Activated CD4-positive, alpha-beta memory T cell treated with anti-CD3 and anti-CD28 coated beads for 36 hours (primary cell): ENCODE measurements at regions not wholly inside any gene's neighbourhood (a gene's known extent, or its start where the extent isn't known, plus 50 kb on each side); places are given as distances from the start of the nearest gene placed in this dataset.

ENCODE experiments used
- CTCF ChIA-PET: fragments of 350-600 bp; sonication (Branson Sonifier 250); formaldehyde crosslinking; loops from one replicate; lab custom pipeline; 2021; ENCODE audit warnings: antibody characterized with exemption, inconsistent platforms; lab: Charles Lee
- POLR2A ChIA-PET: fragments of 350-600 bp; sonication (Branson Sonifier 250); formaldehyde crosslinking; loops from one replicate; lab custom pipeline; 2021; ENCODE audit warnings: antibody characterized with exemption; lab: Charles Lee
- DNase-seq: peaks from one replicate; pipeline ENCODE4 v3.0.0-alpha.2; 2020
- H3K27ac Mint-ChIP-seq: one replicate; pipeline ENCODE4 v1.8.0; 2021; ENCODE audit warnings: mixed read lengths
- H3K27me3 Mint-ChIP-seq: one replicate; pipeline ENCODE4 v1.8.0; 2021; ENCODE audit warnings: mixed read lengths
- H3K36me3 Mint-ChIP-seq: one replicate; pipeline ENCODE4 v1.8.0; 2021; ENCODE audit warnings: mixed read lengths
- H3K4me1 Mint-ChIP-seq: one replicate; pipeline ENCODE4 v1.8.0; 2021; ENCODE audit warnings: low read depth, mixed read lengths
- H3K4me3 Mint-ChIP-seq: one replicate; pipeline ENCODE4 v1.8.0; 2021; ENCODE audit warnings: mild to moderate bottlenecking, mixed read lengths
- H3K9me3 Mint-ChIP-seq: one replicate; pipeline ENCODE4 v1.8.0; 2021; ENCODE audit warnings: mixed read lengths
- intact Hi-C: fragments of 100-400 bp; cut with micrococcal nuclease; formaldehyde crosslinking; loops from one replicate; pipeline ENCODE4 v1.15.1; 2023

GRCh38 chr5:58099257-58099656 lies 360.6 kb downstream of the PLK2 start:
- no peaks in the 10 kb centered on the region for H3K4me1 Mint-ChIP-seq
- peaks cover 1% of the 10 kb centered on the region for H3K27me3 Mint-ChIP-seq
- intact Hi-C loops, result no loop called here
- ChIA-PET POLR2A (no interaction called here), CTCF (no interaction called here)
- no peak overlapping the region for H3K27ac Mint-ChIP-seq
- H3K4me3 Mint-ChIP-seq, result no peak overlapping the region
- H3K9me3 Mint-ChIP-seq, result peaks cover 6% of the 10 kb centered on the region
- DNase-seq, result no peak
- no peaks in the 10 kb centered on the region for H3K36me3 Mint-ChIP-seq

DNA sequence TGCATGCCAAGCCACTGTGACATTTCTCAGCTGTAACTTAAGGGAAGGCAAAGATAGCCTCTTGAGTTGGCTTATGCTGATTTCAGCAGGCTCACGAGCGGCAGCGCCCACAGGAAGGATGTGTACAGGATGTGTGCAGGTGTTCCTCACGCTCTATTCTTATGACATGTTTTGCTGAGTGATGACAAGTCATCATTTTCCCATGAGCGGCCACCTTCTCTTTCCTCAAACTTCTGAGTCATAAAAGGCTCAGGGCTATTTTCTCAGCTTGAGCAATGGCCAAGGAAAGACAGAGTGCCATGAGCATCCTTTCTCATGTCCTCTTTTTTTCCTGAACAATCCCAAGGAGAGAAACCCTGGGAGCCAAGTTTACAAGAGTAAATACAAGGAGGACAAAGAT lies 365.9 kb downstream of the PLK2 start:
- POLR2A ChIA-PET, result no interaction called here

DNA sequence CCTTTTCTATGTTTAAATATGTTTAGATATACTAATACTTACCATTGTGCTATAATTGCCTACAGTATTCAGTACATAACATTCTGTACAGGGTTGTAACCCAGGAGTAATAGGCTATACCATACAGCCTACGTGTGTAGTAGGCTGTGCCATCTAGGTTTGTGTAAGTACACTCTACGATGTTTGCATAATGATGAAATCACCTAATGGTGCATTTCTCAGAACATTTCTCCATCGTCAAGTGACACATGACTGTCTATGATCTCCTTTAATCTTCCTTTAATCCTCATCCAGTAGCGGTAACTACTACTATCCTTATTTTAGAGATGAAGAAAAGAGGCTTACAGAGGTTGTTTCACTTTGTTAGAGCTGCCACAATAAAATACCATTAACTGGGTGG lies 369.2 kb downstream of the PLK2 start:
- POLR2A ChIA-PET, result no interaction called here
- intact Hi-C loops, result no loop called here
- H3K27ac Mint-ChIP-seq, result no peak overlapping the region

More for the DNA sequence above, 365.9 kb downstream of the PLK2 start:
- DNase-seq, result peak; percentile 34
- peaks cover 6% of the 10 kb centered on the region for H3K9me3 Mint-ChIP-seq
- no peak overlapping the region for H3K27ac Mint-ChIP-seq
- H3K36me3 Mint-ChIP-seq, result no peaks in the 10 kb centered on the region
- CTCF ChIA-PET, result no interaction called here
- H3K27me3 Mint-ChIP-seq, result no peaks in the 10 kb centered on the region
- no peaks in the 10 kb centered on the region for H3K4me1 Mint-ChIP-seq
- intact Hi-C loops, result no loop called here
- H3K4me3 Mint-ChIP-seq, result no peak overlapping the region

GRCh38 chr5:58088941-58089340 lies 370.9 kb downstream of the PLK2 start:
- H3K9me3 Mint-ChIP-seq, result no peaks in the 10 kb centered on the region
- no peak overlapping the region for H3K4me3 Mint-ChIP-seq
- H3K27me3 Mint-ChIP-seq, result peaks cover 4% of the 10 kb centered on the region
- CTCF ChIA-PET, result no interaction called here
- no peaks in the 10 kb centered on the region for H3K36me3 Mint-ChIP-seq
- no peak for DNase-seq
- no peak overlapping the region for H3K27ac Mint-ChIP-seq
- POLR2A ChIA-PET, result no interaction called here
- no peaks in the 10 kb centered on the region for H3K4me1 Mint-ChIP-seq
- intact Hi-C loops, result no loop called here

More for the DNA sequence above, 369.2 kb downstream of the PLK2 start:
- no peak for DNase-seq
- Mint-ChIP-seq H3K27me3 (peaks cover 3% of the 10 kb centered on the region), H3K9me3 (no peaks in the 10 kb centered on the region), H3K4me3 (no peak overlapping the region), H3K4me1 (no peaks in the 10 kb centered on the region), H3K36me3 (no peaks in the 10 kb centered on the region)
- CTCF ChIA-PET, result no interaction called here

- no peak overlapping the region for H3K4me3 Mint-ChIP-seq
- intact Hi-C loops, result no loop called here
- H3K4me1 Mint-ChIP-seq, result no peaks in the 10 kb centered on the region
- no peak for DNase-seq
- no peaks in the 10 kb centered on the region for H3K9me3 Mint-ChIP-seq
- ChIA-PET CTCF (no interaction called here), POLR2A (no interaction called here)
- no peaks in the 10 kb centered on the region for H3K36me3 Mint-ChIP-seq
- H3K27me3 Mint-ChIP-seq, result peaks cover 4% of the 10 kb centered on the region
- no peak overlapping the region for H3K27ac Mint-ChIP-seq
These were observed 372.0 kb downstream of the PLK2 start for GRCh38 chr5:58087905-58088304.

DNA sequence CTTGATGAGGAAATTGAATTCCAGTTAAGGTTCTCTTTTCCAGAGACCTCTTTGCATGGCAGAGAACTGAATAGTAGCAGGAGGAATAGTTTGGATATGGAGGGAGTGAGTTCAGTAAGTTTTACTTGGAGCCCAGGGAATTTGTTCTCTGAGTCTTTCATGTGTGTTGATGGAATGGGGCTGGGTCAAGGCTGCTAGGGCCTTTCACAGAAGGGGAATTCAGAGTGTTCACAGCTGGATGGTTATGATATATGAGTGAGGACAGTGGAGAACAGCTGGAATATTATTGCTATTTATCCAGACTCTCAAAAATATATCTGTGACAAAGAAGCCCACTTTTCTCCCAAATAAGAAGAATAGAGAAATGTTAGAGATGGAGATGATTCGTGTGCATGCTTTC lies 372.8 kb downstream of the PLK2 start:
- intact Hi-C loops, result no loop called here
- CTCF ChIA-PET, result no interaction called here
- Mint-ChIP-seq H3K4me1 (no peaks in the 10 kb centered on the region), H3K27me3 (peaks cover 7% of the 10 kb centered on the region), H3K36me3 (no peaks in the 10 kb centered on the region), H3K9me3 (no peaks in the 10 kb centered on the region), H3K27ac (no peak overlapping the region), H3K4me3 (no peak overlapping the region)
- POLR2A ChIA-PET, result no interaction called here
- no peak for DNase-seq

- intact Hi-C loops, result no loop called here
- no peaks in the 10 kb centered on the region for H3K36me3 Mint-ChIP-seq
- ChIA-PET POLR2A (no interaction called here), CTCF (no interaction called here)
- no peak overlapping the region for H3K4me3 Mint-ChIP-seq
- no peak overlapping the region for H3K27ac Mint-ChIP-seq
- H3K9me3 Mint-ChIP-seq, result no peaks in the 10 kb centered on the region
- DNase-seq, result no peak
- peaks cover 7% of the 10 kb centered on the region for H3K27me3 Mint-ChIP-seq
- no peaks in the 10 kb centered on the region for H3K4me1 Mint-ChIP-seq
These were observed 374.1 kb downstream of the PLK2 start for GRCh38 chr5:58085800-58086199.

DNA sequence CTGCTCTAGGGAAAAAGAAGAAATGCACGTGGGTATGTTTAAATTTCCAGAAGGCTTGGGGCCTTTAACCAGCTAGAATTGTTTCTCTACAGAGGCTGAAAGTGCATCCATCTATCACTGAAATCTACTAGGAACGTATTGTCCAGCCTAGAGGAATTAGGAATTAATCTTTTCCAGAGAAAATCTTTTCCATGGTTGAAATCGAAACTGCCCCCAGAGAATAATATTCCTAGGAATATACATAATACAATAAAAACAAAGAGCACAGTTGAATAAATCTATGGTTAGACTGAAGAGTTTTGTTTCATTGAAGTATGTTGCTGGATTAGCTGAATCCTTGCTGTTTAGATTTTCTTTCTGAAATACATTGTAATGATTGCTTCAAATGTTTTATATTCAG lies 378.5 kb downstream of the PLK2 start:
- CTCF ChIA-PET, result no interaction called here
- intact Hi-C loops, result no loop called here
- Mint-ChIP-seq H3K4me3 (no peak overlapping the region), H3K4me1 (no peaks in the 10 kb centered on the region), H3K9me3 (no peaks in the 10 kb centered on the region), H3K27ac (no peak overlapping the region), H3K27me3 (peaks cover 7% of the 10 kb centered on the region), H3K36me3 (no peaks in the 10 kb centered on the region)
- POLR2A ChIA-PET, result no interaction called here
- DNase-seq, result no peak

GRCh38 chr5:58080573-58080972 lies 379.3 kb downstream of the PLK2 start:
- no peaks in the 10 kb centered on the region for H3K4me1 Mint-ChIP-seq
- H3K27me3 Mint-ChIP-seq, result peaks cover 4% of the 10 kb centered on the region
- DNase-seq, result no peak
- H3K4me3 Mint-ChIP-seq, result no peak overlapping the region
- H3K27ac Mint-ChIP-seq, result no peak overlapping the region
- no peaks in the 10 kb centered on the region for H3K9me3 Mint-ChIP-seq
- intact Hi-C loops, result no loop called here
- no peaks in the 10 kb centered on the region for H3K36me3 Mint-ChIP-seq
- ChIA-PET CTCF (no interaction called here), POLR2A (no interaction called here)

GRCh38 chr5:58077966-58078365 lies 381.9 kb downstream of the PLK2 start:
- Mint-ChIP-seq H3K9me3 (no peaks in the 10 kb centered on the region), H3K27me3 (peaks cover 4% of the 10 kb centered on the region), H3K27ac (no peak overlapping the region), H3K36me3 (no peaks in the 10 kb centered on the region), H3K4me1 (no peaks in the 10 kb centered on the region), H3K4me3 (no peak overlapping the region)
- ChIA-PET CTCF (no interaction called here), POLR2A (no interaction called here)
- DNase-seq, result no peak
- intact Hi-C loops, result no loop called here

DNA sequence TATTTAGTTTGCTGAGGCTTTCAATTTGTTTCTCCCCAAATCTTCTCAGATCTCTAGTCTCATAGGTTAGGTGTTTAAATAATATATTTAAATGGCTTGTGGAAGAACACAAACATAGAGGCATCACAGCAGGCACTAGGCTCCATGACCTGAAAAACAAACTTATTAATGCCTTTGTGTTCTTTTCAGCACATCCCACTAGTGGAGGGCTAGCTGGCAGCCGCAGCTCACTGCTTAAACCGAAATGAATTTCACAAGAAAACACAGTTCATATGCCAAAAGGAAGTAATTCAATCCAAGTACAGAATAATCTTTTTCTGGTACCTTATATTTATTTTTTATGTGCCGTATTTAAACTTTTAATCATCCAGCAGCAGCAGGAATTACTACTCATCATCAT lies 382.5 kb downstream of the PLK2 start:
- CTCF ChIA-PET, result no interaction called here
- Mint-ChIP-seq H3K9me3 (no peaks in the 10 kb centered on the region), H3K4me3 (no peak overlapping the region), H3K4me1 (no peaks in the 10 kb centered on the region), H3K36me3 (no peaks in the 10 kb centered on the region), H3K27me3 (peaks cover 2% of the 10 kb centered on the region), H3K27ac (no peak overlapping the region)
- DNase-seq, result no peak
- intact Hi-C loops, result no loop called here
- POLR2A ChIA-PET, result no interaction called here

DNA sequence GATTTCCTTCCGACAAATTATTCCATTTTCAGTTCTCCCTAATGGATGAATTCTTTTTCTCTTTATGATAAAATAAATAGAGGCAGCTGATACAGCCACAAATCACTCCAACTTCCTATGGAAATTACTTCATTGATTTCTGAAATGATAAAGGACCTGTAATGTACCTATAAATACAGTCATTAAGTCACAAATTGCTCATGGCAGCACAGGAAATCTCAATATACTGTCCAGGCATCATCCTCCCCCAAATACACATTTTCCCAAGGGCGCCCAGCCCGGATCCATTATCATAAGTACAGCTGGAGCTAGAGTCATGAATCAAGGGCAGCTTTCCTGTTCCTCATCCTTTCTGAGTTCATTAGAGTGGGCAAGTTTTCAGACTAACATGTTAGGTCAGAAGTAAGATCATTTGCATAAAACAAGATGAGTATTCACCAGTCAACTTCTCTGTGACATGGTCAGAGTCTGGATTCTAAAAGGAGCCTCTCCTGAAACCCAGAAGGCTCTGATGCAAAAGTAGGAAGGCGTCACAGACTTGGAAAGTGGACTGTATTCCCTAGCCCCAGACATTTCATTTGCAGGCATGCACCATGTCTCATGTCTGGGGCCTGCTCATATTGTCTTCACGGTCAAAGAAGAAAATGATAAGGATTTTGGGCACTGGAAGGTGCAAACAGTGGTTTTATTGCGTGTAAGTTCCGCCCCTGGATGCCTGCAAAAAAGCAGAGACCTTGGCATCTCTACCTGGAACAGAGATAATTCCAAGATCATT lies 383.2 kb downstream of the PLK2 start:
- intact Hi-C loops, result no loop called here
- Mint-ChIP-seq H3K36me3 (no peaks in the 10 kb centered on the region), H3K27me3 (no peaks in the 10 kb centered on the region), H3K4me3 (no peak overlapping the region), H3K9me3 (no peaks in the 10 kb centered on the region), H3K4me1 (no peaks in the 10 kb centered on the region), H3K27ac (no peak overlapping the region)
- ChIA-PET CTCF (no interaction called here), POLR2A (no interaction called here)
- DNase-seq, result no peak

- intact Hi-C loops, result no loop called here
- no peaks in the 10 kb centered on the region for H3K36me3 Mint-ChIP-seq
- no peak overlapping the region for H3K4me3 Mint-ChIP-seq
- no peaks in the 10 kb centered on the region for H3K4me1 Mint-ChIP-seq
- no peaks in the 10 kb centered on the region for H3K9me3 Mint-ChIP-seq
- no peak overlapping the region for H3K27ac Mint-ChIP-seq
- ChIA-PET CTCF (no interaction called here), POLR2A (no interaction called here)
- DNase-seq, result no peak
- H3K27me3 Mint-ChIP-seq, result no peaks in the 10 kb centered on the region
These were observed 384.0 kb downstream of the PLK2 start for GRCh38 chr5:58075907-58076306.
